GM20000 (cell line): ENCODE measurements at regions not wholly inside any gene's neighbourhood (a gene's known extent, or its start where the extent isn't known, plus 50 kb on each side); places are given as distances from the start of the nearest gene placed in this dataset.
"Not testable (repeated sequence)": the region's sequence is repeated elsewhere in the genome, so short reads cannot be mapped to it uniquely, and the experiment has no call there.

Experiments used
- DNase-seq: peaks from one replicate; pipeline ENCODE4 v3.0.0; 2012; ENCODE audit warnings: low spot score
- TF ChIP-seq, protein P1 (sequence below): IDR thresholded peaks from 2 replicates; pipeline ENCODE4 v1.5.1; 2012; ENCODE audit warnings: mild to moderate bottlenecking, control low read depth; ENCODE audit errors: extremely low read depth, missing control alignments

- DNase-seq = no peak
- TF ChIP-seq, protein P1, sequence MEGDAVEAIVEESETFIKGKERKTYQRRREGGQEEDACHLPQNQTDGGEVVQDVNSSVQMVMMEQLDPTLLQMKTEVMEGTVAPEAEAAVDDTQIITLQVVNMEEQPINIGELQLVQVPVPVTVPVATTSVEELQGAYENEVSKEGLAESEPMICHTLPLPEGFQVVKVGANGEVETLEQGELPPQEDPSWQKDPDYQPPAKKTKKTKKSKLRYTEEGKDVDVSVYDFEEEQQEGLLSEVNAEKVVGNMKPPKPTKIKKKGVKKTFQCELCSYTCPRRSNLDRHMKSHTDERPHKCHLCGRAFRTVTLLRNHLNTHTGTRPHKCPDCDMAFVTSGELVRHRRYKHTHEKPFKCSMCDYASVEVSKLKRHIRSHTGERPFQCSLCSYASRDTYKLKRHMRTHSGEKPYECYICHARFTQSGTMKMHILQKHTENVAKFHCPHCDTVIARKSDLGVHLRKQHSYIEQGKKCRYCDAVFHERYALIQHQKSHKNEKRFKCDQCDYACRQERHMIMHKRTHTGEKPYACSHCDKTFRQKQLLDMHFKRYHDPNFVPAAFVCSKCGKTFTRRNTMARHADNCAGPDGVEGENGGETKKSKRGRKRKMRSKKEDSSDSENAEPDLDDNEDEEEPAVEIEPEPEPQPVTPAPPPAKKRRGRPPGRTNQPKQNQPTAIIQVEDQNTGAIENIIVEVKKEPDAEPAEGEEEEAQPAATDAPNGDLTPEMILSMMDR = no peak
Observed at GRCh38 chr4:114146947-114147618, 167.6 kb upstream of the ARSJ start.

DNA sequence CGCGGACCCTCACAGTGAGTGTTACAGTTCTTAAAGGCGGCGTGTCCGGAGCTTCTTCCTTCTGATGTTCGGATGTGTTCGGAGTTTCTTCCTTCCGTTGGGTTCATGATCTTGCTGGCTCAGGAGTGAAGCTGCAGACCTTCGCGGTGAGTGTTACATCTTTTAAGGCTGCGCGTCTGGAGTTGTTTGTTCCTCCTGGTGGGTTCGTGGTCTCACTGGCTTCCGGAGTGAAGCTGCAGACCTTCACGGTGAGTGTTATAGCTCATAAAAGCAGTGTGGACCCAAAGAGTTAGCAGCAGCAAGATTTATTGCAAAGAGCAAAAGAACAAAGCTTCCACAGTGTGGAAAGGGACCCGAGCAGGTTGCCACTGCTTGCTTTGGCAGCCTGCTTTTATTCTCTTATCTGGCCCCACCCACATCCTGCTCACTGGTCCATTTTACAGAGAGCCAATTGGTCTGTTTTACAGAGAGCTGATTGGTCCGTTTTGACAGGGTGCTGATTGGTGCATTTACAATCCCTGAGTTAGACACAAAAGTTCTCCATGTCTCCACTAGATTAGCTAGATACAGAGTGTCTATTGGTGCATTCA, 168.3 kb upstream of the ARSJ start:
- not testable (repeated sequence) for DNase-seq

- DNase-seq = not testable (repeated sequence)
Observed at GRCh38 chr4:114148372-114149070, 169.1 kb upstream of the ARSJ start.

- TF ChIP-seq, protein P1 = no peak
- no peak for DNase-seq
Observed at GRCh38 chr4:114156371-114156770, 176.9 kb upstream of the ARSJ start.

DNA sequence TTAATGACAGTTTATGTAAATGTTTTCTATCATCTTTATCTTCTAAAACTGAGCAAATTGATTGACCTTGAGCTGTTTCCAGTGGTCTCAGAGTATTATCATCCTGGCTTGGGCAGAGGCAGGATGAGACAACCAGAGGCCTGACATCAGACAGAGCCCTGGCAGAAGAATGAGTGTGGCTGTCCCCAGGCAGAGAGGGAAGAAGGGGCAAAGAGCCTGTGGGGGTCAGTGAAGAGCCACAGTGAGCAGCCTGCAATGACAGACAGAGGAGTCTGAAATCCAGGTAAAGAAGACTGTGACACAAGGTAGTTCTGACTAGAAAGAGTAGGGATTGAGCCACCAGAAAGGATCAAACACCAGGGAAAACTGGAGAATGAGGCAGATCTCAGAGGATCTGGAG, 182.4 kb upstream of the ARSJ start:
- no peak for DNase-seq
- TF ChIP-seq, protein P1 = no peak

- no peak for DNase-seq
Observed at GRCh38 chr4:114163051-114163450, 183.6 kb upstream of the ARSJ start.

GRCh38 chr4:114173968-114174367, 194.5 kb upstream of the ARSJ start:
- TF ChIP-seq, protein P1 = no peak

More at GRCh38 chr4:114163051-114163450, 183.6 kb upstream of the ARSJ start:
- TF ChIP-seq, protein P1 = no peak

DNA sequence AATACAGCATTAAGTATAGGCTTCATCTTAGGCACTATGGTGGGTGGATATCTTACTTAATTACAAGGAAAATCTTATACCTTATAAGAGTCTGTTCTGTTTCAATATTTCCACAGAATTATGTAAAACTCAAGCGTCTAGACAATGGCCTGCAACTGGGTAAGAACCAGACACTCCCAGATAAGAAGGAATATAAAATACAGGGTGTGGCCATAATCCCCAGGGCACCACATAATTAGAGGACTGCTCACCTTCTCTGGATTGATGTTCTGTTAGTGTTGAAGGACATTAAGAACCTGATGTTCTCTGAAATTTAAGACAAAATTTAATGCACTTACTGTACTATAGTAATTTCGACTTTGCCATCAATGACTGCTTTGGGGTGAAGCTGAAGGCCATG, 198.2 kb upstream of the ARSJ start:
- DNase-seq = no peak
- TF ChIP-seq, protein P1 = no peak

More at GRCh38 chr4:114173968-114174367, 194.5 kb upstream of the ARSJ start:
- DNase-seq = no peak
